H1 (cell line): ENCODE measurements at regions not wholly inside any gene's neighbourhood (a gene's known extent, or its start where the extent isn't known, plus 50 kb on each side); places are given as distances from the start of the nearest gene placed in this dataset.

Experiments used
- BACH1 ChIP-seq: IDR thresholded peaks from 2 replicates; pipeline ENCODE4 v1.6.1; 2012; ENCODE audit warnings: low read length, improper control_type of control experiment
- BRCA1 ChIP-seq: IDR thresholded peaks from 2 replicates; pipeline ENCODE4 v1.6.1; 2012; ENCODE audit warnings: low read depth, low read length, improper control_type of control experiment
- EP300 ChIP-seq, 2 experiments: IDR thresholded peaks; 1 replicate in 1 of 2; 2 replicates in 1 of 2; pipeline ENCODE4 v1.6.1; 2011 to 2012; ENCODE audit warnings: low read depth in 2 of 2, low read length in 2 of 2, mild to moderate bottlenecking in 2 of 2, borderline replicate concordance in 1 of 2, inconsistent platforms in 1 of 2, moderate library complexity in 1 of 2
- POU5F1 ChIP-seq: IDR thresholded peaks from 2 replicates; pipeline ENCODE4 v1.6.1; 2011; ENCODE audit warnings: low read depth, mild to moderate bottlenecking, low read length, moderate library complexity
- SP2 ChIP-seq: IDR thresholded peaks from 2 replicates; pipeline ENCODE4 v1.6.1; 2012; ENCODE audit warnings: mild to moderate bottlenecking, low read length, inconsistent platforms

GRCh38 chr11:15618583-15619032 lies 503.9 kb downstream of the INSC start (continued):
- no peak for TF ChIP-seq EP300 (IDR thresholded peaks at IDR 0.05; ENCODE audit: borderline replicate concordance in 1 of 2, low read depth in 2 of 2, low read length in 2 of 2)
- TF ChIP-seq SP2: no peak
- no peak for TF ChIP-seq BACH1
- no peak for TF ChIP-seq POU5F1
- TF ChIP-seq BRCA1: no peak
